ENCODE measurements at regions not wholly inside any gene's neighbourhood (a gene's known extent, or its start where the extent isn't known, plus 50 kb on each side); places are given as distances from the start of the nearest gene placed in this dataset.

GRCh38 chr2:133660510-133660909 lies 92.2 kb upstream of the NCKAP5 start:
- DNase-seq (ENCODE audit: low spot score): no peak
- intact Hi-C loops (cut with DNase I): no loop called here

- no peak for DNase-seq (ENCODE audit: low spot score)
- intact Hi-C loops (cut with DNase I): no loop called here
Measured at GRCh38 chr2:133661392-133661791, 93.1 kb upstream of the NCKAP5 start.

DNA sequence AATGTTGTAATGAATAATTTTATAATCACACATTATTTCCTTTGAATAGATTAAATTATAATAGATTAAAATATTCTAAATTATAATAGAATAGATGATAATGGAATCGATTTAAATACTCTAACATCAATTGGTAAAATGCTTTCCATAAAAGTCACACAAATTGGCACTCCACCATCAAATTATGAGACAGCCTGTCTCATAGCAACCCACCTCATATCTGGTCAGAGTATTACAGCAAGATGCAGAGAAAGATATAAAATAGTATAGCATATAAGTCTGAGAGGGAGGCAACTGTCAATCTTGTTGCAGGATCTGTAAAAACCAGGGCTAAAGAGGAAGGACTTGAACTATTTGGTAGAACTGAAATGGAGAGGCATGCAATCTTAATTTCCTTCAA lies 98.4 kb upstream of the NCKAP5 start:
- intact Hi-C loops (cut with DNase I): no loop called here
- no peak for DNase-seq (ENCODE audit: low spot score)

DNA sequence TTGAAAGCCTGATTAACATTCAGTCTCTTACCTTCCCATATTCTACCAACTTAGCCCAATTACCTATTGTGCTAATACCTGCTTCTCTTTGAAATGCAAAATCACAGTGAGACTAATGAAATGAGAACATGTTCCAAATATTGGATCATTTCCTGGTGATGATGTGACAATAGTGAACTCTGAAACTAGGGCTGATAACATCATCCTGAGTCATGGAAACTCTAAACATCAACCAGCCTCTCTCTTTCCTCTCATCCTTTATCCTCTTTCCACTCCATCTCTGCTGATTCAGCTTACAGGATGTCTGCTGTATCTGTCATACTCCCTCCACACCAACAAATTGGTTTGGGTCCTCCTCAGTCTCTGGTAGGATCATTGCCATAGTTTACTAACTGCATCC lies 98.8 kb upstream of the NCKAP5 start:
- intact Hi-C loops (cut with DNase I): no loop called here
- no peak for DNase-seq (ENCODE audit: low spot score)

DNA sequence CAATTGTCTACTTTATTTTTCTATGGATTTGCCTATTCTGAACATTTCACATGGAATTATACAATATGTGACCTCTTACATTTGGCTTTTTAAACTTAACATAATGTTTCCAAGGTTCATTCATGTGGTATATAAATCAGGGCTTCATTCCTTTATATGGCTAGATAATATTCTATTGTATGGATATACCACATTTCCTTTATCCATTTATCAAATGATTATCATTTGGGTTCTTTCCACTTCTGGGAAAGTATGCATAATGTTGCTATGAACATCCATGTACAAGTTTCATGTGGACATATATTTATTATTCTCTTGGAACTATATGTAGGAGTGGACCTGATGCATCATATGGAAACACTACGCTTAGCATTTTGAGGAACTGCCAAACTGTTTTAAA lies 99.7 kb upstream of the NCKAP5 start:
- intact Hi-C loops (cut with DNase I): no loop called here
- DNase-seq (ENCODE audit: low spot score): no peak

GRCh38 chr2:133668547-133668946 lies 100.3 kb upstream of the NCKAP5 start:
- no peak for DNase-seq (ENCODE audit: low spot score)
- intact Hi-C loops (cut with DNase I): no loop called here

GRCh38 chr2:133673305-133673905 lies 105.1 kb upstream of the NCKAP5 start:
- DNase-seq (ENCODE audit: low spot score): no peak
- intact Hi-C loops (cut with DNase I): loop anchor here (5.0 to 10.0 kb wide), 3 partner anchors 79 to 249 kb away; partner anchors contain the start of gene NCKAP5

GRCh38 chr2:133674066-133674432 lies 105.8 kb upstream of the NCKAP5 start:
- DNase-seq (ENCODE audit: low spot score): no peak
- intact Hi-C loops (cut with DNase I): loop anchor here (5.0 to 10.0 kb wide), 3 partner anchors 79 to 249 kb away; partner anchors contain the start of gene NCKAP5

DNA sequence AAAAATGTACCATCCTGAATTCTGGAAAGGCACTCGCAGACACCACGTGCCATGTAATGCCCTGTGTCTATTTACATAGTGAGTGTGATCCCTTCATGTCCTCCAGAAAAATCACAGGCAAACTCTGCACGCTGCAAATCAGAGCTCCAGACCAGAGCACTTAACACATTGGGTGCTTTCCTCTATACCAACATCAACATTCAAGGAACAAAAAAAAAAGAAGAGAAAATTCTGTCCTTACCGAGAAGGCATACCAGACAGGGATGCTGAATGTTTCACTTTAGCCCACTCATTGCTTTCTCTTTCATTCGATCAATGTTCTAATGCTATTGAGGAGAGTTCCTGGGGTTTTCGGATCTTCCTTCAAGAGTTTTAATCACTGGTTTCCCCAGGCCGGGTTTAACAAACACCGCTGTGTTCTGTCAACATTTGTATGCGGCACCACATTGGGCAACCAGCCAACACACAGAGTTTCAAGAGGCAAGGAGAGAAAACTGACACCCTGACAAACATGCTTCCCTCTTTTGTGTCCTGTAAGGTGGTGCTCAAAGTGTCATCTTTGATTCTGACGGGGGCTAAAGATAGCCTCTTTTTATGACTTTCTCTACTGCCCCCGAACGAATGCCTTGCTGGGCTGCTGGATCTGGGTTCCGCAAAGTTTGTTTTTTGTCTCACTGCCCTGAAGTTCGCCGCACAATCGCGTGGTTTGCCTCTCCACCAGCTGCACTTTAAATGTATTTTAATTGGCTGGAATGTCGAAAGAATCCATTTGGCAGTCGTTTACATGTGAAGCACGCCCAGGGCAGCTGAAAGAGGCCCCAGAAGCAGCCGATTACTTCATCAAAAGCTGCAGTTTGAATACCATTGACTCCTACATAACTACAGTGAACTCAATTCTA lies 106.4 kb upstream of the NCKAP5 start:
- no peak for DNase-seq (ENCODE audit: low spot score)
- intact Hi-C loops (cut with DNase I): loop anchor here (5.0 to 10.0 kb wide), 4 partner anchors 80 to 250 kb away; partner anchors contain the start of gene NCKAP5

GRCh38 chr2:133676392-133677130 lies 108.3 kb upstream of the NCKAP5 start:
- intact Hi-C loops (cut with DNase I): loop anchor here (5.0 to 10.0 kb wide), 3 partner anchors 82 to 252 kb away; no protein-coding TSS in a partner anchor
- DNase-seq (ENCODE audit: low spot score): no peak

DNA sequence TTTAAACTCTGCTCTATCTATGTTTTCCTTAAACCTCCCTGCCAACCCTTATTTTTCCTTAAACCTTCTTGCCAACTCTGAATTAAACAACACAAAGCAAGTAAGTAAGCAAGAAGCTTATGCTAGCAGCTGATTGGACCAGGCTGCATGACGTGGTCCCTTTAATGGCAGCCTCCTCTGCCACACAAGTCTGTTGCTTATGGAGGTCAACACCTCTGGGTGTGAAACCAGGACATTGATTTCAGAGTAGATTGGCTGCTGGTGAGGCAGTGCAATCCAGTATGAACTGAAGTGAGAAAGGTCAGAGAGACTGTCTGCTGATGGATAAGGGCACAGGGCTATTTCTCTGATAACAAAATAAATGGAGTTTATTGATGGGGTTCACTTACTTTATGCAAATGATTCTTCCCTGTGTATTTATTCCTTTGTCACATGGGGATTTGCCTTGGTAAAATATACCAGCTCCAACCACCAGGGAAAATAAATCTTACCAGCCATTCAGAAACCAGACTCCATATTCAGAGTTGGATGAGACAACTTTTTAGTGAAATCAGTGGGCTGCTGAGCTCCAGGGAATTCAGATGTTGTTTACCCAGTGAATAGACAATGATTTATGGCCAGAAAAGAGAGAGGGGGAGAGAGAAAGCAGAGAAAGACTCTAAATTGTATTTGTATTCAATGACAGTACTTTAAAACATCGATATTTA lies 112.2 kb upstream of the NCKAP5 start:
- intact Hi-C loops (cut with DNase I): no loop called here
- no peak for DNase-seq (ENCODE audit: low spot score)

DNA sequence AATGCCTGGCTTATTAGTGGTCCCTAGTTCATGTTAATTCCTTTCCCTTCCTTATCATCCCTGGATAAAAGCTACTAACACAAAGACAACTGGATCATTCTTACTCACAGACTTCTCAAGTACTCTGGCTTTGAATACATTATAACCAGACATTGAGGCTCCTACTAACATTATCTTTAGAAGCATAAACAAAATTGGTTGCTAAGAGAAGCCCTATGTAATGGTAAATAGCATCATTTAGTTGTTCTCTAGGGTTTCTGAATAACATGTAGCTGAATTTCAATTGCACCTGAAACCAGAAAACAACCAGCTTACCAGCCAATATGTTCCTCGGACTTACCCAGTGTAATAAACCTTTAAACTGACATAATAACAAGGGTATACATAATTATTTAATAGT lies 114.1 kb upstream of the NCKAP5 start:
- no peak for DNase-seq (ENCODE audit: low spot score)
- intact Hi-C loops (cut with DNase I): no loop called here

GRCh38 chr2:133682906-133683305 lies 114.6 kb upstream of the NCKAP5 start:
- intact Hi-C loops (cut with DNase I): no loop called here

DNA sequence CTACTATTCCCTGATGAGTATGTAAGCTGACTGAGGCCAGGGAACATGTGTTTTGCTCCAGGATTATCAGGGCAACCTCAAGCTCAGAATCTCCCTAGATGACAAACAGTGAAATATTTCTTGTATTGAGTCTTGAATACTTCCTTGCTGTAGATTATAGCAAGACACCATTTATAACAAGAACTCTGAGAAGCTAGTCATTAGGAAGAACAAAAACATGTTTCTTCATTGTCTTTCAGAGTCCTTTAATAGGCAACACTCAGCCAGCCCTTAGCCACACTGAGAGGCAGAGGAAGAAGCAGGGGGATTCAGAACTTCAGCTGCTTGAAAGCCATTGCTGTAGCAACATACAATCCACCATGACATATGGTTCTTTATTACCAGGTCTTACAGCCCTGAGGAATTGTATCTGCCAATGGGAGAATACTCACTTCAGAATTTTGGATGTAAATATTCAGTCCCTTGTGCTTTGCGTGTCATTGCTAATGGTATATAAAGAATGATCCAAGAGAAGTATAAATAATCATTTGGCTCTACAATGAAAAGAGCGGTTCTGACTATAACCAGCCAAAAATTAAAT lies 117.5 kb upstream of the NCKAP5 start:
- intact Hi-C loops (cut with DNase I): no loop called here
- DNase-seq (ENCODE audit: low spot score): no peak

More at GRCh38 chr2:133682906-133683305, 114.6 kb upstream of the NCKAP5 start:
- DNase-seq (ENCODE audit: low spot score): no peak

DNA sequence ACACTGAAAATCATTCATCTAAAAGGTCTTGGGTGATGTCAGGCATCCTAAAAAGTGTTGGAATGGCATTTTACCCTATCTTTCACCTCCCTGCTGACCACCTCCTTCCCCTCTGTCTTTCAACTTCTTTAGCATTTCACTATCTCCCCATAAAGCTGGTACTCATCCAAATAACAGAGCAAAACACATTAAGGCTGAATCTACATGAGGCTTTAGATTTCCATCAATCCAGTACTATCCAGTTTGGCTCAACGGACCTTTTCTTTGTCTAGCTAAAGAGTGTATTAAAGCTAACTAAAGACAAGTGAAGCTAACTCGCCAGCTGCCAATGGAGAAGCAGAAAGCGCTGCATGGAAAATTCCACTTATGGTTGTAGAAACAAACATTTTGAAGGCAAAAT lies 122.5 kb upstream of the NCKAP5 start:
- DNase-seq (ENCODE audit: low spot score): no peak
- intact Hi-C loops (cut with DNase I): no loop called here

DNA sequence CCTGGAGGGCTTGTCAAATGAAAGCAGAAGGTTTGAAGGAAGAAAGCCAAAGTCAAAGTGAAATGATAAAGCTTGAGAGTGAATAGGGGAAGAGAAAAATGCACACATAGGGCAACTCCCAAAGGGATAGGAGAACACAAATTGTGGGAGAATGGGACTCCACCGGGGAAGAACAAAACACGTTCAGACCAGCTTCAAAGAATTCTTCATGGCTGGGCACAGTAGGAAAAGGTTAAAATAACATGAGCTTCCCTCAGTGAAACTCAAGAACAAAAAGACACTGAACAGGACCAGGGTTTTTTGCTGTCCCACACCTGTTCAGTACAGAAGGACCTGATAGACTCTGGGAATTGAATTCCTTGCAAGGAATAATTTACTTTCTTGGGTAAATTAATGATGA lies 123.1 kb upstream of the NCKAP5 start:
- DNase-seq (ENCODE audit: low spot score): no peak
- intact Hi-C loops (cut with DNase I): no loop called here

DNA sequence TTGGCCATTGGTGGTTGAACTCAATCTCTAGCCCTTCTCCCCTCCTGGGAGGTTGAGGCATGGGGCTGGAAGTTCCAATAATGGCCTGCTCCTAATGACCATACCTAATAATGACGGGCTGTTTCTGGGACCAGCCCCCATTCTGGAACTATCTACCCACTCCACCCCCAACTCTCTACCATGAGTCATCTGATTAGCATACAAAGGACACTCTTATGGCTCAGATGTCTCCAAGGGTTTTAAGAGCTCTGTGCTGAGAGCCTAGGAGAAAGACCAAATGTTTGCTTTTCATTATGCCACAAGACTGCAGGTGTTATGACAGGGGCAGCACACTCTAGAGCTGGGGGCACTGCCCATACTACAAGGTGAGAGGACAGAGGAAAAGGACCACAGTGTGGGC lies 137.0 kb upstream of the NCKAP5 start:
- intact Hi-C loops (cut with DNase I): no loop called here
- no peak for DNase-seq (ENCODE audit: low spot score)

- intact Hi-C loops (cut with DNase I): no loop called here
Measured at GRCh38 chr2:133710613-133711012, 142.3 kb upstream of the NCKAP5 start.

GRCh38 chr2:133711201-133711600 lies 142.9 kb upstream of the NCKAP5 start:
- intact Hi-C loops (cut with DNase I): no loop called here
- no peak for DNase-seq (ENCODE audit: low spot score)

More at GRCh38 chr2:133710613-133711012, 142.3 kb upstream of the NCKAP5 start:
- DNase-seq (ENCODE audit: low spot score): no peak

Measured in cardiac septum (tissue), 1 donor.